ENCODE measurements at regions not wholly inside any gene's neighbourhood (a gene's known extent, or its start where the extent isn't known, plus 50 kb on each side); places are given as distances from the start of the nearest gene placed in this dataset.

- TF ChIP-seq KDM5A (IDR thresholded peaks at IDR 0.05; ENCODE audit: low read length), result no peak
- TF ChIP-seq CBX8 (IDR thresholded peaks at IDR 0.05; ENCODE audit: borderline replicate concordance, low read depth, low read length), result no peak
- TF ChIP-seq NRF1 (IDR thresholded peaks at IDR 0.05; ENCODE audit: low read depth, low read length), result no peak
- peak; percentile 37; the same call in 1 of the 2 replicates for TF ChIP-seq POLR2AphosphoS5 (IDR thresholded peaks at IDR 0.05; ENCODE audit: low read depth, low read length)
- no peak for TF ChIP-seq SIRT6 (IDR thresholded peaks at IDR 0.05; ENCODE audit: low read length)
- peak; percentile 42; the same call in 1 of the 2 replicates for TF ChIP-seq POU5F1 (IDR thresholded peaks at IDR 0.05; ENCODE audit: low read depth, low read length)
- TF ChIP-seq GABPA (IDR thresholded peaks at IDR 0.05; ENCODE audit: borderline replicate concordance, insufficient read depth, low read length), result no peak
- 0 out of 4 replicates have a peak, but pooled peaks have one; percentile 31 to 44 for TF ChIP-seq HDAC2 (IDR thresholded peaks at IDR 0.05; ENCODE audit: borderline replicate concordance in 1 of 2, low read depth in 2 of 2, low read length in 2 of 2)
- no peak for TF ChIP-seq NANOG (IDR thresholded peaks at IDR 0.05; ENCODE audit: insufficient read depth, low read depth, low read length, poor library complexity, severe bottlenecking)
- peak; percentile 85 for TF ChIP-seq TEAD4 (IDR thresholded peaks at IDR 0.05; ENCODE audit: low read depth, low read length)
- TF ChIP-seq JUN (IDR thresholded peaks at IDR 0.05; ENCODE audit: low read depth, low read length), result no peak
- no peak for TF ChIP-seq USF2 (IDR thresholded peaks at IDR 0.05; ENCODE audit: low read length)
- peak; percentile 63 for TF ChIP-seq MAX (IDR thresholded peaks at IDR 0.05)
- no peak for TF ChIP-seq EZH2 (IDR thresholded peaks at IDR 0.05; ENCODE audit: low read depth, low read length, severe bottlenecking)
- no peak for TF ChIP-seq RNF2 (IDR thresholded peaks at IDR 0.05; ENCODE audit: borderline replicate concordance, low read depth, low read length, missing control alignments, poor library complexity, severe bottlenecking)
- TF ChIP-seq RXRA (IDR thresholded peaks at IDR 0.05; ENCODE audit: insufficient read depth, low read depth, low read length), result no peak
- no peak; the same call in 1 of the 2 replicates for TF ChIP-seq RBBP5 (IDR thresholded peaks at IDR 0.05; ENCODE audit: borderline replicate concordance, low read depth, low read length)
- TF ChIP-seq TAF1 (IDR thresholded peaks at IDR 0.05; ENCODE audit: low read depth, low read length), result no peak
These were observed 195.0 kb upstream of the EPHA3 start (continued) for GRCh38 chr3:88912294-88912877.

All from H1 (cell line).